BE2C (cell line): ENCODE measurements at regions not wholly inside any gene's neighbourhood (a gene's known extent, or its start where the extent isn't known, plus 50 kb on each side); places are given as distances from the start of the nearest gene placed in this dataset.

Experiments
- DNase-seq: peaks from one replicate; pipeline ENCODE4 v3.0.0-alpha.2; 2020
- H3K27me3 ChIP-seq: fragments of 250-450 bp; sonication (Bioruptor Pico); 2 replicates; pipeline ENCODE4 v1.5.1; 2020; ENCODE audit warnings: mild to moderate bottlenecking
- H3K36me3 ChIP-seq: fragments of 250-450 bp; sonication (Bioruptor Pico); 2 replicates; pipeline ENCODE4 v1.5.1; 2020; ENCODE audit warnings: mild to moderate bottlenecking
- H3K4me1 ChIP-seq: fragments of 250-450 bp; sonication (Bioruptor Pico); 2 replicates; pipeline ENCODE4 v1.5.1; 2020
- H3K4me3 ChIP-seq: 2 replicates; pipeline ENCODE4 v1.5.1; 2011; ENCODE audit warnings: low read depth, low read length
- H3K9me3 ChIP-seq: fragments of 250-450 bp; sonication (Bioruptor Pico); 2 replicates; pipeline ENCODE4 v1.5.1; 2020
- CTCF ChIP-seq: IDR thresholded peaks from 2 replicates; pipeline ENCODE4 v1.5.1; 2012; ENCODE audit warnings: mild to moderate bottlenecking, low read depth, low read length

GRCh38 chr13:73428137-73428536 is 369.3 kb downstream of the KLF5 start:
- no peak for DNase-seq
- no peak for TF ChIP-seq CTCF

DNA sequence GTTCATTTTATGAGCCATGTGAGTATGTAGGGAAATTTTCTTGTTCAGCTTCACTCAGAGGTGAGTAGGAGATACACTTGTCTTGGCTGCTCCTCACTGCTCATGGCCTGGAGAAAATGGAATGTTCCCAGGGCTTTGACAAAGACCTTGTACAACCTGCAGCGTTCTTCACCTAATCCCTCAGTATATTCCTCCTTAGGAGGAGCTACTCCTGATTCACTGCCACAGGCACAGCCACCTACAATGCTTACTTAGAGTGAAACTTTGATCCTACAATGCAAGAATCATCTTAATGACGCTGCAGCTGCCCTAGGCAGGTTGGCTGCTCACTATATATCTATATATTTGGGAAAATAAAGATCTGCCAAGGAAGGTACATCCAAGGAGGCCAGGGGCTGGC is 364.2 kb downstream of the KLF5 start:
- Histone ChIP-seq H3K9me3 (no peaks in the 10 kb centered on the region), H3K4me1 (no peaks in the 10 kb centered on the region), H3K27me3 (peaks cover 30% of the 10 kb centered on the region), H3K4me3 (no peak overlapping the region), H3K36me3 (no peaks in the 10 kb centered on the region)
- DNase-seq: no peak
- TF ChIP-seq CTCF: no peak

More at GRCh38 chr13:73428137-73428536, 369.3 kb downstream of the KLF5 start:
- no peaks in the 10 kb centered on the region for H3K9me3 ChIP-seq
- no peak overlapping the region for H3K4me3 ChIP-seq
- H3K4me1 ChIP-seq: no peaks in the 10 kb centered on the region
- H3K27me3 ChIP-seq: peaks cover 33% of the 10 kb centered on the region
- H3K36me3 ChIP-seq: no peaks in the 10 kb centered on the region

DNA sequence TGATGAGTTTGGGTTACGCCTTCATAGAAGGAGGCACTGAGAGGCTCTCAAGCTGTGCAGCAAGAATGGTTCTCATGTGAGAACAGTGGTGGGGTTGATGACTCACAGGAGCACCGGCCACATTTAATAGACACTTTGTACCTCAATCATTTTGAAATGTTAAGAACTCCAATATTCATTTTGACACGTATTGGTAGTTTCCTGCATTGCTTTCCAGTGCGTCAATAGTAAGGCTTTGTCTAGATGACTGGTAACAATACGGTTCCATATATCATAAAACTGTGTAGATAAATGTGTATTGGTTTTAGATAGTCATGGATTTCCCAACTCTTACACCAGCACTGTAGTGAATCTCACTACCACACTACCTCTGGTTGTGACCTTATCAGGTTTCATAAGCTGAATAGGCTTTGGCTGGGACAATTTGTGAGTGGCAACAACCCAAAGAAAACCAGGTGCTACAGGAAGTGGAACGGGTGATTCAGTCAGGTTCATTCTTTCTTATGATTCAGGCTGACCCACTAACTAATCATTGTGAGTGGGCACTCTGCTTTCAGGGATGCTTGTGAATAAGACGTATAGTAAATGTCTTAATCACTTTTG is 362.6 kb downstream of the KLF5 start:
- Histone ChIP-seq H3K4me1 (no peaks in the 10 kb centered on the region), H3K4me3 (no peak overlapping the region), H3K9me3 (no peaks in the 10 kb centered on the region), H3K27me3 (peaks cover 20% of the 10 kb centered on the region), H3K36me3 (no peaks in the 10 kb centered on the region)
- no peak for DNase-seq
- no peak for TF ChIP-seq CTCF

DNA sequence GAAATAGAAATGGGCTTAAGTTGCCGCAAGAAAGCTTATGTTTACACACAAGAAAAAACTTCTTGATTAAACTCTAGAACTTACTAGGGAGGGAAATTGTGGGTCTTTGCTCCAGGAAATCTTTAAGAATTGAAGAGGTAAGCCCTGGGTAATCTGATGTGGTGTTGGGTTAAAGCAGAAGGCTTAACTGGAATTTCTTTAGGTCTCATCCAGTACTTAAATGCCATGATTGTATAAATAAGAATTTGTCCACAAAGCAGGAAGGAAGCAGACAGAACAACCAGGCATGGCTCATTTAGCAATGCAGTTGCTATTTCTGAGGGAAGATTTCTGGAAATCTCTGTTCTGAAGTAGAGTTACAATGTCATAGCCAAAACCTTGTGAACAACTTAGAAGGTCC is 360.4 kb downstream of the KLF5 start:
- H3K4me1 ChIP-seq: no peaks in the 10 kb centered on the region
- no peak for TF ChIP-seq CTCF
- no peaks in the 10 kb centered on the region for H3K9me3 ChIP-seq
- no peak for DNase-seq
- peaks cover 5% of the 10 kb centered on the region for H3K27me3 ChIP-seq
- no peaks in the 10 kb centered on the region for H3K36me3 ChIP-seq
- no peak overlapping the region for H3K4me3 ChIP-seq

- peak; percentile 51 for TF ChIP-seq CTCF
- no peaks in the 10 kb centered on the region for H3K4me1 ChIP-seq
- H3K27me3 ChIP-seq: peaks cover 5% of the 10 kb centered on the region; the same call in 1 of the 2 replicates
- DNase-seq: no peak
- H3K9me3 ChIP-seq: no peaks in the 10 kb centered on the region
- no peaks in the 10 kb centered on the region for H3K36me3 ChIP-seq
- H3K4me3 ChIP-seq: no peak overlapping the region
Measured at GRCh38 chr13:73417012-73417615, 358.3 kb downstream of the KLF5 start.

GRCh38 chr13:73416093-73416492 is 357.3 kb downstream of the KLF5 start:
- no peak for TF ChIP-seq CTCF
- Histone ChIP-seq H3K36me3 (no peaks in the 10 kb centered on the region), H3K4me1 (no peaks in the 10 kb centered on the region), H3K9me3 (no peaks in the 10 kb centered on the region), H3K27me3 (peaks cover 5% of the 10 kb centered on the region; the same call in 1 of the 2 replicates), H3K4me3 (no peak overlapping the region)
- DNase-seq: no peak
